ENCODE measurements at regions not wholly inside any gene's neighbourhood (a gene's known extent, or its start where the extent isn't known, plus 50 kb on each side); places are given as distances from the start of the nearest gene placed in this dataset.

DNA sequence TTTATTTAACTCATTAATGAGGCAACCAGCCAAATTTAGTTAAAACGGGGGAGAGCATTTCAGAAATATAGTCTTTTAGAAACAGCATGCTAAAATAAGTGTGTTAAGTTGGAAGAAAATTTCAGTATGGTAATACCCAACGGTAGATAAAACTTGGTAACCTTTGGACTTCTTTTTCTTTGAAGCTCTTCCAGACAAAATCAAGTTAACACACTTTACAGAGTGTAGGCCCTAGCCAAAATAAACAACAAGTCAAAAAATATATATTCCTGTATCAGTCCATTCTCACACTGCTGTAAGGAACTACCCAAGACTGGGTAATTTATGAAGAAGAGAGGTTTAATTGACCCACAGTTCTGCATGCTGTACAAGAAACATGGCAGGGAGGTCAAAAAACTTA is 279.6 kb downstream of the HIVEP2 start:
- intact Hi-C loops (cut with DNase I) = no loop called here
- TF ChIP-seq POLR2AphosphoS5 (IDR thresholded peaks at IDR 0.05) (no peak), POLR2A (IDR thresholded peaks at IDR 0.05) (no peak)
- TF ChIP-seq, protein P1, sequence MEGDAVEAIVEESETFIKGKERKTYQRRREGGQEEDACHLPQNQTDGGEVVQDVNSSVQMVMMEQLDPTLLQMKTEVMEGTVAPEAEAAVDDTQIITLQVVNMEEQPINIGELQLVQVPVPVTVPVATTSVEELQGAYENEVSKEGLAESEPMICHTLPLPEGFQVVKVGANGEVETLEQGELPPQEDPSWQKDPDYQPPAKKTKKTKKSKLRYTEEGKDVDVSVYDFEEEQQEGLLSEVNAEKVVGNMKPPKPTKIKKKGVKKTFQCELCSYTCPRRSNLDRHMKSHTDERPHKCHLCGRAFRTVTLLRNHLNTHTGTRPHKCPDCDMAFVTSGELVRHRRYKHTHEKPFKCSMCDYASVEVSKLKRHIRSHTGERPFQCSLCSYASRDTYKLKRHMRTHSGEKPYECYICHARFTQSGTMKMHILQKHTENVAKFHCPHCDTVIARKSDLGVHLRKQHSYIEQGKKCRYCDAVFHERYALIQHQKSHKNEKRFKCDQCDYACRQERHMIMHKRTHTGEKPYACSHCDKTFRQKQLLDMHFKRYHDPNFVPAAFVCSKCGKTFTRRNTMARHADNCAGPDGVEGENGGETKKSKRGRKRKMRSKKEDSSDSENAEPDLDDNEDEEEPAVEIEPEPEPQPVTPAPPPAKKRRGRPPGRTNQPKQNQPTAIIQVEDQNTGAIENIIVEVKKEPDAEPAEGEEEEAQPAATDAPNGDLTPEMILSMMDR (IDR thresholded peaks at IDR 0.05) = no peak

DNA sequence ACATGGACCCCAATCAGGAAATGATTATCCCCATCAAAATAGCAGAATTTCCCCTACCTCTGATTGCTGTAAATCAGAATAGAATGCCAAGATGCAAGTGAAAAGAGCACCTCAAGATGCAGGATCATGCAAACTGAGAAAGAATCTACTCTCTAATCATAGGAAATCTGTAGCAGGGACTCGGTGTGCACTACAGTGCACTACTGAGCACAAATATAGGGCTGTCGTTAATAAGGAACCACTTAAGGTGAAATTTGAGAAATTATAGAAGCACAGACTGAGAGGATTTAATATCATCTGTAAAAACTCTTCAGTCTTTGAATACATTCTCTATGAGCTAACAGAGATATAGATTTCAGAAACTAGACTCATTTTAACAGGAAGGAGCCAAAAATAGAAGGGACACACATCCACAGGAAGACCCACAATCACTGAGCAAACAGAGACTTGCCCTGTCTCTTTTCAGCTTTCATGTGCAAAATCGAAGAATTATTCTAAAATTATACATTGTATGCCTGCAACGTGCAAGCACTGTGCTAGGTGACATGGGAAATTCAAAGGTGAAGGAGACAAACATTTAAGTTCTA is 278.3 kb downstream of the HIVEP2 start:
- intact Hi-C loops (cut with DNase I) = no loop called here
- no peaks in the 10 kb centered on the region for H3K4me1 ChIP-seq (replicated peaks)
- no peak for TF ChIP-seq POLR2A (IDR thresholded peaks at IDR 0.05)
- no peak for TF ChIP-seq POLR2AphosphoS5 (IDR thresholded peaks at IDR 0.05)
- TF ChIP-seq, protein P1 (IDR thresholded peaks at IDR 0.05) = no peak
- no peak overlapping the region for H3K27ac ChIP-seq
- H3K4me3 ChIP-seq = no peak overlapping the region
- WGBS = 65% methylated on average over 4 of the region's 4 CpGs
- H3K36me3 ChIP-seq = no peaks in the 10 kb centered on the region
- H3K9me3 ChIP-seq = no peaks in the 10 kb centered on the region
- no peak for DNase-seq (ENCODE audit: low spot score)
- no peaks in the 10 kb centered on the region for H3K27me3 ChIP-seq (replicated peaks; ENCODE audit: insufficient read depth)

More for the DNA sequence above, 279.6 kb downstream of the HIVEP2 start:
- H3K36me3 ChIP-seq = no peaks in the 10 kb centered on the region
- 49% methylated on average over 2 of the region's 2 CpGs for WGBS
- H3K27me3 ChIP-seq (replicated peaks; ENCODE audit: insufficient read depth) = no peaks in the 10 kb centered on the region
- H3K27ac ChIP-seq = no peak overlapping the region
- DNase-seq (ENCODE audit: low spot score) = no peak
- no peaks in the 10 kb centered on the region for H3K4me1 ChIP-seq (replicated peaks)
- no peaks in the 10 kb centered on the region for H3K9me3 ChIP-seq
- H3K4me3 ChIP-seq = no peak overlapping the region

DNA sequence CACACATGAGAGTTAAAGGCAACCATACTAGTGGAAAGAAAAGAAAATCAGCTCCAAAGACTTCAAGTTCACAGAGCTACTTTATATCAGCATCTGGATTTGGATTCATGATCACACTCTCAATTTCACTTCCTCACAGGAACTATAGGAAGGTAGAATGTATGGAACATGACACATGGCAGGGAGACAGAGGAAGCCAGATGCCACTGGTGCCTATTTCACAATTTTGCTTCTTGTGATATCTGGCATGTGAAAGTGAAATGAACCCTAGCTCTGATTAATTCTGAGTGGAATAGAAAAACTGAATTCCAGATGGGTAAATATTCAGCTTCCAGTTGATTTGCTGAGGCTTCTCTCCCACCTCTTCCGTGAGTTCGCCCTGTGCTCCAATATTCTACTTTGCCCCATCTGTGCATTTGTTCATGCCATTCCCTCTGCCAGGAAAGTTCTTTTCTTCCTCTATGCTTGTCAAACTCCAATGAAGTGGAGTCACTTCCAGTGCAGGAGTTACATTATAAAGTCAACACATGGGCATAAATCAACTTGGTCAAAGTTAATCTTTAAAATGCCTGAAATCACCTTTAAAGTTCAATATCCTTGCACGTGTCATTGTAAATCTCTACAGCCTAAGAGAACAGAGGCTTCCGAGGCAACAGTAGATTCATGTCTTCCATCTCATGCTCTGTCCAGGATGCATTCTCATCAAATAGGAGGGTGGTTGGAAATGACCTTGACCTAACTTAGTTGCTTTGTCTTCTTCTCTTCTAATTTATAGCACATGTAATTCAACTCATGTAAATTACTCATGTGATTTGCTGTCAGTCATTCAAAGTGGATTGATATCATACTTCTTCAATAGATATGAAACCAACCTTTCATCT is 275.3 kb downstream of the HIVEP2 start:
- over 99% methylated on average over 4 of the region's 4 CpGs for WGBS
- no peak for DNase-seq (ENCODE audit: low spot score)
- H3K36me3 ChIP-seq = no peaks in the 10 kb centered on the region
- H3K4me3 ChIP-seq = no peak overlapping the region
- H3K4me1 ChIP-seq (replicated peaks) = no peaks in the 10 kb centered on the region
- intact Hi-C loops (cut with DNase I) = no loop called here
- no peaks in the 10 kb centered on the region for H3K9me3 ChIP-seq
- TF ChIP-seq POLR2A (IDR thresholded peaks at IDR 0.05) = no peak
- TF ChIP-seq POLR2AphosphoS5 (IDR thresholded peaks at IDR 0.05) = no peak
- TF ChIP-seq, protein P1 (IDR thresholded peaks at IDR 0.05) = no peak
- no peaks in the 10 kb centered on the region for H3K27me3 ChIP-seq (replicated peaks; ENCODE audit: insufficient read depth)
- H3K27ac ChIP-seq = no peak overlapping the region

DNA sequence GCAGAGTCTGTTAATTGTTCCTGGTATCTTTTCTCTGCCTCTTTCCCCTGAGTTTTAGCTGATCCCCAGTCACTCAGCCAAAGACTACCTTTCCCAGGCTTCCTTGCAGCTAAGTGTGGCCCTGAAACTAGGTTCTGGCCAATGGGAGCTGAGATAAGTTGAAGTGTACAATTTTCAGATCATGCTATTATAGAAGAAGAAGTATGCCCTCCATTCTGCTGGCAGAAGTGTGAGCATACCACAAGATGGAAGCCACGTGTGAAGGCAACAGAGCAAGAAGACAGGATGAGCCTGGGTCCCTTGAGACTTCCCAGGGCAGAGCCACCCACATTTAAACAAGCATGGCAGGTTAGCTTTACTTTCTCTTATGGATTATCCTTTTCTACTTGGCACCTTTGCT is 273.2 kb downstream of the HIVEP2 start:
- H3K36me3 ChIP-seq = no peaks in the 10 kb centered on the region
- TF ChIP-seq POLR2AphosphoS5 (IDR thresholded peaks at IDR 0.05) = no peak
- TF ChIP-seq, protein P1 (IDR thresholded peaks at IDR 0.05) = no peak
- TF ChIP-seq POLR2A (IDR thresholded peaks at IDR 0.05) = no peak
- H3K27me3 ChIP-seq (replicated peaks; ENCODE audit: insufficient read depth) = no peaks in the 10 kb centered on the region
- H3K4me1 ChIP-seq (replicated peaks) = no peaks in the 10 kb centered on the region
- H3K27ac ChIP-seq = no peak overlapping the region
- H3K9me3 ChIP-seq = no peaks in the 10 kb centered on the region
- WGBS = 94% methylated on average over 1 of the region's 1 CpG
- intact Hi-C loops (cut with DNase I) = no loop called here
- no peak overlapping the region for H3K4me3 ChIP-seq
- no peak for DNase-seq (ENCODE audit: low spot score)
